ENCODE measurements at regions not wholly inside any gene's neighbourhood (a gene's known extent, or its start where the extent isn't known, plus 50 kb on each side); places are given as distances from the start of the nearest gene placed in this dataset.

- no peak overlapping the region for H3K4me3 ChIP-seq (ENCODE audit: low read depth, low read length)
- TF ChIP-seq, protein P1, sequence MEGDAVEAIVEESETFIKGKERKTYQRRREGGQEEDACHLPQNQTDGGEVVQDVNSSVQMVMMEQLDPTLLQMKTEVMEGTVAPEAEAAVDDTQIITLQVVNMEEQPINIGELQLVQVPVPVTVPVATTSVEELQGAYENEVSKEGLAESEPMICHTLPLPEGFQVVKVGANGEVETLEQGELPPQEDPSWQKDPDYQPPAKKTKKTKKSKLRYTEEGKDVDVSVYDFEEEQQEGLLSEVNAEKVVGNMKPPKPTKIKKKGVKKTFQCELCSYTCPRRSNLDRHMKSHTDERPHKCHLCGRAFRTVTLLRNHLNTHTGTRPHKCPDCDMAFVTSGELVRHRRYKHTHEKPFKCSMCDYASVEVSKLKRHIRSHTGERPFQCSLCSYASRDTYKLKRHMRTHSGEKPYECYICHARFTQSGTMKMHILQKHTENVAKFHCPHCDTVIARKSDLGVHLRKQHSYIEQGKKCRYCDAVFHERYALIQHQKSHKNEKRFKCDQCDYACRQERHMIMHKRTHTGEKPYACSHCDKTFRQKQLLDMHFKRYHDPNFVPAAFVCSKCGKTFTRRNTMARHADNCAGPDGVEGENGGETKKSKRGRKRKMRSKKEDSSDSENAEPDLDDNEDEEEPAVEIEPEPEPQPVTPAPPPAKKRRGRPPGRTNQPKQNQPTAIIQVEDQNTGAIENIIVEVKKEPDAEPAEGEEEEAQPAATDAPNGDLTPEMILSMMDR (IDR thresholded peaks at IDR 0.05; ENCODE audit: borderline replicate concordance, insufficient read depth, low read depth, low read length), result no peak
These were observed 258.7 kb upstream of the AJAP1 start for GRCh38 chr1:4395676-4396075.

- TF ChIP-seq, protein P1 (IDR thresholded peaks at IDR 0.05; ENCODE audit: borderline replicate concordance, insufficient read depth, low read depth, low read length), result no peak
- H3K4me3 ChIP-seq (ENCODE audit: low read depth, low read length), result no peak overlapping the region
These were observed 257.9 kb upstream of the AJAP1 start for GRCh38 chr1:4396551-4396950.

DNA sequence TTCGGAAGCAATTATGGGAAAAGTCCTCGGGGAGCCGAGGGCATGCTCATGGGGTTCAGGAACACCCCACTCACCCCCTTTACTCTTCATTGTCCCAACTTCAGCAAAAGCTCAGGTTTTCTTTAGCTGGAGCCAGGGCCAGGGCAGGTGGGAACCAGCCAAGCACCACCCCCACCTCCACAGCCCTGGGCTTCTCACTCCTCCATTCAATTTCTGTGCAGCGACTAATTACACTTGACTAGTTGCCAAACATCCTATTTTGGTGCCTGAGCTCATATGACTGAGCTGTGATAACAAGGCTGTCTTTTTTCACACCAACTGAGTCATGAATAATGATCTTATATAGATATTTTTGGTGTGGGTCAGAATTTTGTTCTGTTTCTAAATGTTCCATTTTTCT lies 257.2 kb upstream of the AJAP1 start:
- H3K4me3 ChIP-seq (ENCODE audit: low read depth, low read length), result no peak overlapping the region
- TF ChIP-seq, protein P1 (IDR thresholded peaks at IDR 0.05; ENCODE audit: borderline replicate concordance, insufficient read depth, low read depth, low read length), result no peak

GRCh38 chr1:4402032-4402431 lies 252.4 kb upstream of the AJAP1 start:
- TF ChIP-seq, protein P1 (IDR thresholded peaks at IDR 0.05; ENCODE audit: borderline replicate concordance, insufficient read depth, low read depth, low read length), result no peak
- no peak overlapping the region for H3K4me3 ChIP-seq (ENCODE audit: low read depth, low read length)

DNA sequence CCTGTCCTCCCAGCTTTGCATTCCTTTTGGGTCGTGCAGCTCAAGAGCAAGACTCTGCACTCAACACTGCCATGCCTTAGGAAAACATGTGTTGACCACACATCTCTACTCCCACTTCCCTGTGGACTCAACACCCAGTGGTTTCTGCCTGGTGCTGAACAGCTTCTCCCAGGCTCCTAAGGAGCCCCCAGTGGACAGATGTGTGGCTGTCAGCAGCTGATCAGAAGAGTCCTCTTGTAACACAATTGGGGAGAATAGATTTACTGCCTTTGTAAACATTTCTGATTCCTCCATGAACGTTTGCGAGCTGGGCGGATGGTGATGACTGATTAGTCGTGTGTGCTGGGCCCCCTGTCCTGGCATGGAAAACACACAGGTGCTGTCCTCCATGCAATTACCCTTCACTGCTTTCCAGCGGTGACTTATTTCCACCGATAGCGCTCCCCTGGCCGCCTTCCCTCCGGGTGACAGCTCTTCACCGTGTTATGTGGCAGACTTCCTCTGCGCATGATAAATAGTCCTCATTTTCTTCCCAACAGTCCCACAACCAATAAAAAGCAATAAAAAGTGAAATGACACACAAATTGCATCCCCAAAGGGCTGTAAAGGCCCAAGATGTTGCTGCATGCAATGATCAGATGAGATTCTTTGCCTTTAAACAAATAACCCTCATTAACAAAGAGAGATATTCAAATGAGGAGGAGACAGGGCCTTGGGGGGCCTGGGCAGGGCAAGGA lies 249.4 kb upstream of the AJAP1 start:
- TF ChIP-seq, protein P1 (IDR thresholded peaks at IDR 0.05; ENCODE audit: borderline replicate concordance, insufficient read depth, low read depth, low read length), result no peak
- H3K4me3 ChIP-seq (ENCODE audit: low read depth, low read length), result no peak overlapping the region

GRCh38 chr1:4407851-4408250 lies 246.6 kb upstream of the AJAP1 start:
- TF ChIP-seq, protein P1 (IDR thresholded peaks at IDR 0.05; ENCODE audit: borderline replicate concordance, insufficient read depth, low read depth, low read length), result no peak
- no peak overlapping the region for H3K4me3 ChIP-seq (ENCODE audit: low read depth, low read length)

DNA sequence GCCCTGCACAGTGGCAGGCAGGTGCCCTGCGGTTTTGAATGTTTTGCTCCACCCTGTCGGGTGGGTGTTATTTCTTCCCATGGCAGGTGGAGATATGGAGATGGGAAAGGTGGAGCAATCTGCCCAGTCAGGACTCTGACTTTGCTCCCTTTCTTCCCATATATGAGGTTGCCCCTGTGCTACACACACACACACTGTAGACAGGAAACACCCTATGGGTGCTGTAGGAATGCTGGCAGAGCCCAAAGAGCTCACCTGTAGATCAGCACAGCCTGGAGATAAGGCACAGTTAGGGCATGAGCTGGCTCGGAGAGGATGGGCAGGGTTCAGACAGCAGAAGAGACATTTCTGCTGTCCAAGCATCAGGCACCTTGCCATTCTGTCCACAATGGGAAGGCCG lies 246.0 kb upstream of the AJAP1 start:
- H3K4me3 ChIP-seq (ENCODE audit: low read depth, low read length), result no peak overlapping the region
- TF ChIP-seq, protein P1 (IDR thresholded peaks at IDR 0.05; ENCODE audit: borderline replicate concordance, insufficient read depth, low read depth, low read length), result no peak
